GM19238 (cell line): ENCODE measurements at regions not wholly inside any gene's neighbourhood (a gene's known extent, or its start where the extent isn't known, plus 50 kb on each side); places are given as distances from the start of the nearest gene placed in this dataset.

Source experiments
- DNase-seq: peaks from one replicate; pipeline ENCODE4 v3.0.0; 2011; ENCODE audit warnings: low spot score; ENCODE audit not compliant: insufficient read length

DNA sequence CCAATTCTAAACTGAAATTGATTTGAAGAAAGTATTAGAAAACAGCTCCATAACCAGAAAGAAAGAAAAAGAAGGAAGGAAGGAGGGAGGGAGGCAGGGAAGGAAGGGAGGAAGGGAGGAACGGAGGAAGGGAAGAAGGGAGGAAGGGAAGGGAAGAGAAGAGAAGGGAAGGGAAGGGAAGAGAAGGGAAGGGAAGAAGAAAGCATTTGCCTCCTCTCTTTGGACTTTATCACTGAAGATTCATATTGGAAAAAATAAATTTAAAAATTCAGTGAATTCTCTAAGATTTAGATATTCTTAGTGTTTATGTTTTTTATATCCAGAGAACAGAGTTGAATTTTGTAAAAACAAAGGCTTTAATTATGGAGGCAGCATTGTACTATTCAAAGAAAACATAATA lies 68.5 kb upstream of the NXT1 start:
- no peak for DNase-seq

DNA sequence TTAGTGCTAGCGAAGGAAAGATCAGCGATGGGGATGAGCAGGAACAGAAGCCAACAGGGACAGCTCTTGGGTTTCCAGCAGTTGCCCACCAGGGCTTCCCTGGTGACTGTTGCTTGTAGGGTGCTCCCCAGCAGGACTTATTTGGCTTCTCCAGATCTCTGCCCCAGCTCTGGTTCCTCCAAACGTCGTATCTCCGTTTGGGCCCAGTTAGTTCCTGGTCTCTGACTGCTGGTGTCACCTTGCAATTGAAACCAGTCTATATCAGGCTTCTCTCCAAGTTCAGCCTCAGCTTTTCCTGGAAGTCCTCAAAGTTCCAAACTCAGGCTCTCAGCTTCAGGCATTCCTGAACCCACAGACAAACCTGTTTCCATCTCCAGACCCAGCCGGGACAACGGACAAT lies 70.8 kb upstream of the NXT1 start:
- no peak for DNase-seq

DNA sequence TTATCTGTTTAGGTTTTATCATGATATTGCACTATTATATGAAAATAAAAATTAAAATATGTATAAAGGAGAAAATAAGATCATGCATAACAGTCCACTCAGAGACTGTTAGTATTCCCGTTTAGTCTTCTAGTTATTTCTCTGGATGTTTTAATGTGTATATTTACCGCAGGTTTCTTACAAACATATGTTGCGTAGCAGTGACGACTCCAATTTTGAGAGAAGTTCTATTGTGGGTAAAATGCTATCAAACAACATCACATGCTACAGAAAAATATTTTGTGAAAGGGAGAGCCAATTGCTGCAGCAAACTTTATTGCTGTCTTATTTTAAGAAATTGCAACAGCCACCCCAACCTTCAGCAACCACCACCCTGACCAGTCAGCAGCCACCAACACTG lies 72.4 kb upstream of the NXT1 start:
- DNase-seq, result no peak

DNA sequence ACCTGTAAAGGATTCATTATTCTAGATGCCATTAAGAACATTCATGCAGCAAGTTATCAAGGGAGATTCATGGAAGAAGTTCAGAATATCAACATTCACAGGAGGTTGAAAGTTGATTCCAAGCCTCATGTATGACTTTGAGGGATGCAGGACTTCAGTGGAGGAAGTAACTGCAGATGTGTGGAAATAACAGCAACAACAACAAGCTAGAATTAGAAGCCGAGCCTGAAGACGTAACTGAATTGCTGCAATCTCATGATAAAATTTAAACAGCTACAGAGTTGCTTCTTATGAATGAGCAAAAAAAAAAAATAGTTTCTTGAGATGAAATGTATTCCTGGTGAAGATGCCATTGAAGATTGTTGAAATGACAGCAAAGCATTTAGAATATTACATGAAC lies 73.3 kb upstream of the NXT1 start:
- DNase-seq, result no peak

DNA sequence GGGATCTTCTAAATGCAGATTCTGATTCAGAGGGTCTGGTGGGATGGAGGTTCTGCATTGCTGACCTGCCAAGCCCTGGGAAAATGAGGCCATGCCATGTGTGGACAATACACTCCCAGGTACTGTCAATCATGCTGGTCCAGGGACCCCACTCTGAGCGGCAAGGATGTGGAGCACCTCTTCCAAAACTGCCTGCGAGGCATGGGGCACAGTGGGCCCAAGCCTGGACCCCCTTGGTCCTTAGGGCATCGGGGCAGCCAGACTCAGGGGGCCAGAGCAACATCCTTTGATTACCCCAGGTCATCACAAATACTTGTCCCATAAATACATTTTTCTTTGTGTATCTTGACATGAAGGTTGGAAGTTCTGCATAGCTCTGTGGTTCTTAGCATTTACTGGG lies 76.8 kb upstream of the NXT1 start:
- no peak for DNase-seq

DNA sequence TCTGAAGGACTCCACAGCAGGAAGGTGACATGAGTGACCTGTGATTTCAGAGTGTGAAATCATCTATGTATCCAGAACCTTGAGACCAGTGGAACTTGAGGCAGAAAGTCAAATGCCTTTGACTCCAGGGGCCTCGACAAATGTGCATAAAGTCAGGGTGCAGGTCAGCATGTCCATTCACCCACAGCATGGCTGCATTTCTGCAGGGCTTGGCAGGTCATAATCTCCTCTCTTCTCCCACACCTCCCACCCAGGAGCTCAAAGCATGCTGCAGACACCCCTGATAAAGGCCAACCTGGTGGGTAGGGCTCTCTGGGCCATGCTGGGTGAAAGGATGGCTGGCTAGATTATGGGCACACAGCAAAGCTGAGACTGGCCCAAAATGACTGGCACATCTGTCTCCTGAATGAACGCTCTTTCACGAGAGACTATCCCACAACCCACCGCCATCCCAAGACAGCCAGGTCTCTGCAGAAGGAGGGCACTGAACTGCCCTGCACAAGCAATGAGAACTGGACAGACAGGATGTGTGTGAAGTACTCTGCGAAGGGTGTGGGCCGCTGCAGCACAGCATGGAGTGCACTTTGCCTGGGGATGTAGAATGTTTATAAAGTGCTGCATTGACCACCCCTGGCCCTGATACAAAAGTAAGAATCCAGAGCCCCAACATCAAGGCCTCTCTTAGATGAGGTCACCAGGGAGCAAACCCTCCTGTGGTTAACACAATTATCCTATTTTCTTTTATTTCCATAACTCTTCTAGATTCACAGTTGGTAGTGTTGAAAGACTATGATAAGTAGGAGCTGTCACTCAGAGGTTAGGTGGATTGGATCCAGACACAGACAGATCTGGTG lies 78.2 kb upstream of the NXT1 start:
- no peak for DNase-seq

DNA sequence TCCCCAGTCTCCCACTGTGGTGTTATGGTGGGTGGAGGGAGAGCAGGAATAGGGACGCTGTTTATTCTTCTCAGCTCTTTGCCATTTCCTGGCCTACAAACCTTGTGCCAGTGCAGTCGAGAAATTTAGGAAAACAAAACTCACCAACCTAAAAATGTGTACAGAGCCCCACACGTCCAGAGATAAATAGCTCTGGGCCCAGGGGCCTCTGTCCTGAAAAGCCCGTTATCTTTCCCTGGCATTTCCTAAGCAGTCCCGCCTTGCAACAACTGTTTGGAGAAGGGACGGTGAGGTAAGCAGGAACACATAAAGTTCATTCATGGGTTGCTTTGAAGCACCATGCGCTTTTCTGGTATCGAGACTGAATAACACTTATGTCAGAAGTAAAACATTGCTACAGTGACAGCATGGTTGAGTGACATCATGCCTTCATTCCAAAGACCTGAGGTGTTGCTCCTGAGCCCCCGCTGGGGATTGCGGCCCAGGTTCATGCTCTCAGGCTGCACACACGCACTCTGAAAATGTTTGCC lies 80.1 kb upstream of the NXT1 start:
- no peak for DNase-seq

DNA sequence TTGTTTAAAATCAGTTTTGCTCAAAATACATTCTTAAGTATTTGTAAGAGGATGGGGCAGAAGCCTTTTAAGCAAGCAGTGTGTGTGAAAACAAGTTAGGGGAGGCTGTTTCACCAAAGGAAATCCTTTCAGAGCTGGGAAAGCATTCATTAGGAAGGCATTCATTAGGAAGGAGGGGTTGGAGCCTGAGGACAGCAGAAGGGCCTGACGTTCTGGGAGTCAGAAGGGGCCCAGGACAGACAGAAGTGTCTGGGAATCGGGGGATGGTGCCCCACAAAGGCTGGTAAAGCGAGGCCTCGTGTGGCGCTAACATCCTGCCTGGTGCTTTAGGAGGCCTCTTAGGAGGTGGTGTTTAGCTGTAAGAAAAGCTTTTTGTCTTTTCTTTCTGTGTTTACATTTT lies 80.6 kb upstream of the NXT1 start:
- DNase-seq, result no peak

DNA sequence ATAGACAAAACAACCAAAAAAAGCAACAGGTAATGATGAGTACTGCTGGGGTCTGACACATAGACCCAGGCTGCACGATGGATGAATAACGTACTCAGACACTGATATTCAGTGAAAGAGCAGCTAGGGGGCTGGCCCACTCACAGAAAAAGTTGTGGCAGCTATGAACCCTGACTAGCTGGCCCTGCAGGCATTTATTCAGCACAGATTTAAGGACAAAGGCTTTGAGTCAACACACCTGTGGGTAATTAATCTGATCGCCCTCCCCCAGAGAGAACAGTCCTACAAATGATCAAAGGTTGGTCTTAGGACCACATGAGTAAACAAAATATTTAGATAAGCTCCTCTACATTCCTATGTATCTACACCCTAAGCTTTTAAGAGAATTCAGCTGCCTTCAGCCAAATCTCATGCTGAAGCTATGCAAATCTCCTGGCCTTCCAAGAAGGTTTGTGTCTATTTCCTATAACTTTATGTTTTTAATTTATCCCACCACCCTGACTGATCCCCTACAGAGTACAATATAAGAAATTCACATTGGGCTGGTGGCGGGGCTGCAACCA lies 81.7 kb upstream of the NXT1 start:
- DNase-seq, result no peak

DNA sequence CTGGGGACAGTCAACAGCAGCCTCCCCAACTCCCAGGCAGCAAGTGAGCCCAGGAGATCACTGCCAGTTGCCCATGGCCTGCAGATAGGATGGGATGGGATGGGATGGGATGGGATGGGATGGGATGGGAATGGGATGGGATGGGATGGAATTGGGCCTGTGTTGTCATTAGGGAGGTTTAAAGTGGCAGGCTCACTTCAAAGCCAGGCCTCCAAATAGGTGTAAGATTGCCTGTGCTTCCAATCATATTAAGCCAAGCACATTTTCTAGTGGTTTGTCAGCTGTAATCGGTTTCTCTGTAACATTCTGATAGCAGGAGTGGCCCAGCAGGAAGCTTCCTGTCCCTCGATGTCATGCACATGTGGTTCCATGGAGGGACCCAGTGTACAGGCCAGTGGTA lies 82.7 kb upstream of the NXT1 start:
- DNase-seq, result no peak

DNA sequence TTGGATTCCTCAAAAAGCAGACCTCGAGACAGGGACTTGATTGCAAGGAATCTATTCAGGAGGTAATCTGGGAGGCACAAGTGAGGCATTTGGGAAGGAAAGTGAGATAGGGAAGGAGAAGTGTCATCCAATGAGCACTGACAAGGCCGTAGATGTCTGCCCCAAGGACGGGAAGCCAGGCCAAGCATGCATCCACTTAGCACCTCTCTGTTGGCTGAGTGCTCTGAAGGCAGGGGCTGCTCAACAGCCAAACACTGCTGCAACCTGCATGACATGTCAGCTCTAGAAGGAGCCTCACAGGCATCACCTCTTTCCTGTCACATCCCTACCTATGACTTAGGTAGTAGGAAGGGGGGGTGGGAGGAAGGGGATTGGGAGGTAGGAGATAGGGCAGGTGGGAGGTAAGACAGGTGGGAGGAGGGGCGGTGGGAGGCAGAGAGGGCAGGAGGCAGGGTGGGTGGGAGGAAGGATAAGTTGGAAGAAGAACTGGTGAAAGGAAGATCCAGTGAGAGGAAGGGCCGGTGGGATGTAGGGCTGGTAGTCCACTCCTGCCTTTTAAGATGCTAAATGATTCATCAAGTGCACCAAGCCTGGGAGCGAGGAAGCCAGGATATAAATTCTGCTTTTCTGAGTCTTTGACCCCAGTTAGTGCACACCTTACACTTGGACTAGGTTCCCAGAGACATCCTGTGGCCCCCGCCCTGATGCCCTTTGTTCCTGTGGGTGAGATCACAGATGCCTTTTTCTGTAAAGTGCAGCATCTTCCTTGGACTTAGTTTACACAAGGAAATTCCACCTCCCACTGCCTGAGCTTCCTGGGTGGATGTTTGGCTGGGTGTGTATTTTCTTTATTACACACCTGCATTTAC lies 83.8 kb upstream of the NXT1 start:
- DNase-seq, result no peak

DNA sequence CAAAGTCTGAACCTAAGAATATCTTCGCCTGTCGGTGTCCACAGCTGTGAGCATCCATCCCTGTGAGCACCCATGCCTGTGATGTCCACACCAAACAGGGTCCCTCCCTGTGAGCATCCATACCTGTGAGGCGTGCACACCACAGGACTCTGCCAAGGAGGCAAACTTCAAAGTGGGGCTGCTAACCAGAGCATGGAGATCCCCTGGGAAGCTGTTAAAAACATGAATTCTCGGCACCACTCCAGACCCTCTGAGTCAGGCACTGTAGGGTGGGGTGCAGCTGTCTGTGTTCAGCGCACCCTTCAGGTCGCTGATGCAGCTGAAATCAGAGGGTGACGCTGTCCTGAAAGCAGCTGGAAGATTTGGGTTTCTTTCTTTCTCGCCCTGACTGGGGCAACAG lies 85.4 kb upstream of the NXT1 start:
- DNase-seq, result no peak

DNA sequence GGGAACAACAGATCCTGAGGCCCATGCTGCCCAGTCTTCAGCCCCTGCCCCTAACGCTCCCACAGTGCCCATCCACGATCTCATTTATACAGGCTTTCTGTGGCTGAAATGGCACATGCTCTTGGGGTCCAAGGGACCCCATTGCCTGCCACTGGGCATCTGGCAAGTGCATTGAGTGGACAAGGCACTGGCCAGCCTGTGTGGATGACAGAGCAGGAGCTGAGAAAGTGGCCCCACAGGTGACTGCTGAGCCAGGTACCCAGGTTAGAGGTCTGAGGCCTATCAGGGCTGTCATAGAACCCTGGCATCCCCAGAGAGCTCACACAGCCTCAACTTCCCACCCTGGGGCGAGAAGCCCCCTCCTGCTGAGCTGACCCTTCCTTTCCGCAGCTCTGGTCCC lies 86.0 kb upstream of the NXT1 start:
- no peak for DNase-seq

DNA sequence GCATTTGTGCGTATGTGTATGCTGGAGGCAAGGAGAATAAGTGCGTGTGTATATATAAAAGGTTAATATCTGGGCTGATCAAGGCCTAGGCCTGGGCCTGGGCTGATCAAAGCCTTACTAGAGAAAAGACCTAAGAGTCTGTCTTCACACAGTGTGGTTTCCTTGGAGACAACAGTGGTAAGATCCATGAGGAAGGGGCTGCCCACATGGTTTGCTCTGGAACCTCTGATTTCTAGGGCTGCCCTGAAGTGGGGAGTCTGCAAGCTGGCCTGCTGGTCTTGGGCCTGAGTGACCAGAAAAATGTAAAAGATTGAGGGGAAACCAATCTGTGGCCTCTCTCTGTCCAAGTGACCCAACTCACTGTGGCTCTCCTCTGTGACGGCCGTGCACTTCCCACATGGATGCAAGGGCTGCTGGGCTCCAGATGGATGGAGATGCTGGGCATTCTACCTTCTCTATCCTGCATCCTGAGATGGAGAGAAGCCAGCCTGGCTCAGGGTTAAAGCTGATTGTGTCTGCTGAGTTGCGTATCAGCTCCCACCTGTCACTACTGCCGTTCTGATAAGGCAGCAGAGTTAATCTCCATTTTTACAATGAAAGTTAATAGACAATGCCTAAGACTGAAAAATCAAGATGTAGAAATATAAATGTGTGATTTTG lies 90.3 kb upstream of the NXT1 start:
- DNase-seq, result no peak

DNA sequence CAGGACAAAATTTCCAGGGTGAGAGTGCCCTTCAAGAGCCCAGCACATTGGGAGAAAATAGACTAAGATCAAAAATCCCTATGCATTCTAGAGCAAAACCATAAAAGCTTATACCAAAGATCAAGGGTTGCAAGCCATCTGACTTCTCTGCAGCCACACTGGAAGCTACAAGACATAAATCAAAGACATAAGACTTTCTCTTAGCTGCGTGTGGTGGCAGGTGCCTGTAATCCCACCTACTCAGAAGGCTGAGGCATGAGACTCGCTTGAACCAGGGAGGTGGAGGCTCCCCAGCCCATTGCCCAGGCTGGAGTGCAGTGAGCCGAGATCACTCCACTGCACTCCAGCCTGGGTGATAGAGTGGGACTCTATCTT lies 91.9 kb upstream of the NXT1 start:
- DNase-seq, result no peak

DNA sequence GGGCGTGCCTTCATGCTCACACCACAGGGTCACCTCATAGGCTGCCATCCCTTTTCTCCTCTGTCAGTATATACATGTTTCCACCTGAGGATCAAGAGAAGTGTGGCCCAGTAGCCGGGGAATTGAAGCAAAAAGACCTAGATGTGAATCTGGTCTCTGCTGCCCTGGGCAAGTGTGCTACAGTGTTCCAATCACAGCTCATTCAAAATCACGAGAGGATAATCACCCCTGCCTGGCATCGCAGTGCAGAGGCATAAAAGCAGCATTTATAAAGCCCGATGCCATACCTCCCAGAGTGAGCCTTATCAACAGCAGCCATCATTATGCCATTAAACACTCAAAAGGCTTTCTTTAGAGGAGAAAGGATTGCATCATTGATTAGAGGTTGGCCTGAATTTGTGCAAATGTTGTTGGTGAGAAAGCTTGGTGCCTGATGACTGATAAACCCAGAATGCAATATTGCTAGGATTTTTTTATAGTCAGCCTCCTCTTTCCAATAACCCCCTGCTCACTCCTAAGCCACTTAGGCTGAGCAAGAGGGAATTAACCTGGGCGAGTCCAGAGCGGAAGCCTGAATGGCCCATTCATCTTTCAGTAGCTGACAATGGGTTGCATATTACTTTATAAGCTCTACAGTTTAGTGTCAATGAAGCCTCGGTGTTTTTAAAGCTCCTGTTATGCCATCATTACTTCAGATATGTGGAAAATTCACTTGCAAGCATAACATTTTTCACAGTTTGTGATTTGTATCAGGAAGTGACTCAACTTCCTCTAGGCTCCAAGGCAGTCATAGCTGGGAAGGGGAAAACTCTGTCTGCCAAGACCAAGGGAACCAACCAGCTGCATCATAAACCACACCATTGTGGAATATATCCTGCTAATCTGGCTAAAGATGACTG lies 92.5 kb upstream of the NXT1 start:
- DNase-seq, result no peak

DNA sequence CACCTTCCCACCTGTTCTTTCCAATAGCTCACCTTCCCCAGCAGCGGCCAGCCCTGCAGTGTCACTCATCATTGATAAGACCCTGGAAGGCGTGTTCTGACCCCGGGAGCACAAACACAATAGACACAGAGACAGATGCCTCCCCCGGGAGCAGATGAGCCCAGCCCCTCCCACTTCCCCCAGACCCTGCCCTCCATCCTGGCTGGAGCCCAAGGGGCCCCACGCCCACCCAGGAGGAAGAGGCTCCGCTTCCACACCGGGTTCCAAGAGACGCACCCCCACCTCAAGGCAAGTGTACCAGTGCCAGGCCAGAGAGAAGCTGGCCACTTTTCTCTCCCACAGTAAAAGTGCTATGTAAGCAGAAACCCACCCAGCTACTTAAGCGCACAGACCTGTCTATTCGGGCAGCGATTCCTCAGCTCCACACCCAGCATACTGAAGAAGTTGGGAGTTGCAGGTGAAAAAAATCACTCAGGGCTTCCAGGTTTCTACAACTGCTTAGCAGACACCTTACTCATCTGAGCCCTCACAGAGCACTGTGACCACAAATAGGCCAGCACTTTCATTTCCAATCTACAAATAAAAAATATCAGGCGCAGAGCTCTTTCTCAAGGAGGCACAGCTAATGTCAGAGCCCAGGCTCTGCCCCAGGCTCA lies 93.4 kb upstream of the NXT1 start:
- DNase-seq, result no peak

DNA sequence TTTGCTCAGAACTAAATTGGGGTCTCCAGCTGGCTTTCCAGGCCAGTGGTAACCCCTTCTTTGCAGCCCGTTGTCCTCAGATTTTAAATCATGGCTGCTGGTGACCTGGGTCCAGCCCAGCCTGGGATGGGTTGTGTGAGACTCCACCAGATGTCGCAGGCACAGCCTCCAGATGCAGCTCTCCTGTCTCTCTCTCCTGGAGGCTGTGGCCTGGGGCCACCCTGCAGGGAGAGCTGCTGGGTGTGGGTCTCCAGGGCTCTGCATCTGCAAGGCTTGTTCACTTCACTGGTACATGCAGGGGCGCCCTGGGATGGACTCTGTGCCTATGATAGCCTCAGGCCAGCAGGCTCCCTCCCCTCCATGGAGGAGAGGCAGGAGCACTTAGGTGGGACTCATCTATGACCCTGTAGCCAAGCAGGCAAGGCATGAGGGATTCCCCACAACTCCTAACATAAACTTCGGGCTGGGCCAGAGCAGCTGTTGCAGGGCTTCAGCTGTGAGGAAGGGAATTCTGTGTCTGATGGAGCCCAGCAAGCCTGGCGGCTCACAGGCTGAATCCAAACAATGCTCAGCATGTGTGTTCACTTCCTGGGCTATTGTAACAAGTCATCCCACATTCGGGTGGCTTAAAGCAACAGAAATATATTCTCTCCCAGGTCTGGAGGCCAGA lies 94.7 kb upstream of the NXT1 start:
- DNase-seq, result no peak

DNA sequence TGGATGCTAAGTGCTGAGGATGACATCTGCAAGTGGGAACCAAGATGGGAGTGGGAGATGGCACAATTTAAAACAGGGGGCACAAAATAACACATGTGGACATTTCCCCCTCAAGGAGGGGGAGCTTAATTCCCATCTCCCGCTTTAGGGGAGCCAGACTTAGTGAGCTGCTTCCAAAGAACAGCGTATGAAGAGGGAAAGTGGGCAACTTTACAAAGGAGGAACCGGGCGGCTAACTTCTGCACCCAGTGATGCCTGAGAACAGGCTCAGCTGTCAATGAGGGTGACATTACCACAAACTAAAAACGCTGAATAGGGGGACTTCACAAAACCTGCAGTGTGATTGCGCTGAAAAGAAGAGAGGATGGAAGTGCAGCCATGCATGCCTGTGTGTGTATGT lies 95.5 kb upstream of the NXT1 start:
- no peak for DNase-seq

DNA sequence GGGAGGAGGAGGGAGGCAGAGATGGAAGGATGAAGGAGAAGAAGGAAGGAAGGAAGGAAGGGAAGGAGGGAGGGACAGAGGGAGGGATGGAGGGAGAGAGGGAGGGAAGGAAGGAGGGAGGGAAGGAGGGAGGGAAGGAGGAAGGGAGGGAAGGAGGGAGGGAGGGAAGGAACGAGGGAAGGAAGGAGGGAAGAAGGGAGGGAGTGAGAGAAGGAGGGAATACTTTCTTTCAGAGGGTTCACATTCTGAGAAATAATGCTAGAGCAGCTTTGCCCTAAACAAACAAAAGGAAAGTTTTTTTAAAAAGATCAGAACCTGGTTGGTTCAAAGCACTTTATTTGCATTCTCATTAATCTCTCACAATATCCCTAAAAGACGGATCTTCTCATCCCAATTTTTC lies 96.1 kb upstream of the NXT1 start:
- no peak for DNase-seq
